KMS-11 (cell line): ENCODE measurements at regions not wholly inside any gene's neighbourhood (a gene's known extent, or its start where the extent isn't known, plus 50 kb on each side); places are given as distances from the start of the nearest gene placed in this dataset.

Experiments used
- H2AFZ ChIP-seq: fragments of 200-600 bp; sonication (generic); 2 replicates; pipeline ENCODE4 v1.6.1; 2016; ENCODE audit warnings: antibody characterized with exemption, mixed run types, low read depth
- H3K27ac ChIP-seq: fragments of 200-600 bp; sonication (generic); 2 replicates; pipeline ENCODE4 v1.6.1; 2016; ENCODE audit warnings: mild to moderate bottlenecking, mixed run types
- H3K27me3 ChIP-seq: fragments of 200-600 bp; sonication (generic); 2 replicates; pipeline ENCODE4 v1.6.1; 2017; ENCODE audit warnings: mild to moderate bottlenecking, low read depth, mixed run types, moderate library complexity; ENCODE audit not compliant: insufficient read depth
- H3K36me3 ChIP-seq: fragments of 200-600 bp; sonication (generic); 2 replicates; pipeline ENCODE4 v1.6.1; 2017; ENCODE audit warnings: mild to moderate bottlenecking, mixed run types; ENCODE audit not compliant: insufficient read depth
- H3K4me1 ChIP-seq: fragments of 200-600 bp; sonication (generic); 2 replicates; pipeline ENCODE4 v1.6.1; 2016; ENCODE audit warnings: mild to moderate bottlenecking, low read depth, mixed run types; ENCODE audit not compliant: poor library complexity, severe bottlenecking
- H3K4me2 ChIP-seq: fragments of 200-600 bp; sonication (generic); 2 replicates; pipeline ENCODE4 v1.7.0; 2016; ENCODE audit warnings: mild to moderate bottlenecking, mixed run types
- H3K4me3 ChIP-seq: fragments of 200-600 bp; sonication (generic); IDR thresholded peaks from 2 replicates; pipeline ENCODE4 v1.6.1; 2017; ENCODE audit warnings: low read depth, low read length, mixed read lengths; ENCODE audit not compliant: insufficient read depth
- H3K79me2 ChIP-seq: fragments of 200-600 bp; sonication (generic); 2 replicates; pipeline ENCODE4 v1.6.1; 2016; ENCODE audit warnings: low read depth, mixed run types; ENCODE audit not compliant: insufficient read depth
- H3K9ac ChIP-seq: fragments of 200-600 bp; sonication (generic); 2 replicates; pipeline ENCODE4 v1.6.1; 2016; ENCODE audit warnings: mild to moderate bottlenecking, mixed run types
- H4K20me1 ChIP-seq: fragments of 200-600 bp; sonication (generic); 2 replicates; pipeline ENCODE4 v1.6.1; 2016; ENCODE audit warnings: mild to moderate bottlenecking, mixed run types; ENCODE audit not compliant: insufficient read depth
- TF ChIP-seq, protein P1 (sequence below): fragments of 200-600 bp; sonication (generic); conservative IDR thresholded peaks from 2 replicates; pipeline ENCODE4 v1.6.1; 2017; ENCODE audit warnings: low read depth, mild to moderate bottlenecking, antibody characterized with exemption, low read length, moderate library complexity, mixed read lengths

DNA sequence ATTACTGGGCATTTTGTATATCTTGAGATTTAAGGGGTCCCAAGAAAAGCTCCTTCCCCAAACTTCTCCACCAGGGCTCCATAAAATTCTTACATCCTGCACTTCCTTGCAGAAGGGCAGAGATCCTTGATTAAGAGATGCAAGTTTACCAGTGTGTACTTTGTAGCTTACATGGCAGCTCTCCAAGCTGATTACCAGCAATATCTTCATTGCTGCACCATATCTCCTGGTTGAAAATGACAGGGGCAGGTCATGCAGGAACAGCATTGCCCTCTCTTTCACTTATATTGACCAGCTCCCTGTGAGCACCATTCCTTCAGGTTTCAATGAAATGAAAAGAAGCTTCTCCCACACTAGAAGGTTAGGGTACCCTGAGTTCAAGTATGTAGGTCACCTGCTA lies 184.6 kb upstream of the PHYHIPL start:
- Histone ChIP-seq H2AFZ (no peak overlapping the region), H3K4me2 (no peak overlapping the region), H3K79me2 (no peaks in the 10 kb centered on the region), H3K27me3 (no peaks in the 10 kb centered on the region), H3K4me1 (no peaks in the 10 kb centered on the region), H3K4me3 (no peak overlapping the region), H3K27ac (no peak overlapping the region), H4K20me1 (no peaks in the 10 kb centered on the region), H3K36me3 (no peaks in the 10 kb centered on the region), H3K9ac (no peak overlapping the region)
- TF ChIP-seq, protein P1, sequence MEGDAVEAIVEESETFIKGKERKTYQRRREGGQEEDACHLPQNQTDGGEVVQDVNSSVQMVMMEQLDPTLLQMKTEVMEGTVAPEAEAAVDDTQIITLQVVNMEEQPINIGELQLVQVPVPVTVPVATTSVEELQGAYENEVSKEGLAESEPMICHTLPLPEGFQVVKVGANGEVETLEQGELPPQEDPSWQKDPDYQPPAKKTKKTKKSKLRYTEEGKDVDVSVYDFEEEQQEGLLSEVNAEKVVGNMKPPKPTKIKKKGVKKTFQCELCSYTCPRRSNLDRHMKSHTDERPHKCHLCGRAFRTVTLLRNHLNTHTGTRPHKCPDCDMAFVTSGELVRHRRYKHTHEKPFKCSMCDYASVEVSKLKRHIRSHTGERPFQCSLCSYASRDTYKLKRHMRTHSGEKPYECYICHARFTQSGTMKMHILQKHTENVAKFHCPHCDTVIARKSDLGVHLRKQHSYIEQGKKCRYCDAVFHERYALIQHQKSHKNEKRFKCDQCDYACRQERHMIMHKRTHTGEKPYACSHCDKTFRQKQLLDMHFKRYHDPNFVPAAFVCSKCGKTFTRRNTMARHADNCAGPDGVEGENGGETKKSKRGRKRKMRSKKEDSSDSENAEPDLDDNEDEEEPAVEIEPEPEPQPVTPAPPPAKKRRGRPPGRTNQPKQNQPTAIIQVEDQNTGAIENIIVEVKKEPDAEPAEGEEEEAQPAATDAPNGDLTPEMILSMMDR: no peak

DNA sequence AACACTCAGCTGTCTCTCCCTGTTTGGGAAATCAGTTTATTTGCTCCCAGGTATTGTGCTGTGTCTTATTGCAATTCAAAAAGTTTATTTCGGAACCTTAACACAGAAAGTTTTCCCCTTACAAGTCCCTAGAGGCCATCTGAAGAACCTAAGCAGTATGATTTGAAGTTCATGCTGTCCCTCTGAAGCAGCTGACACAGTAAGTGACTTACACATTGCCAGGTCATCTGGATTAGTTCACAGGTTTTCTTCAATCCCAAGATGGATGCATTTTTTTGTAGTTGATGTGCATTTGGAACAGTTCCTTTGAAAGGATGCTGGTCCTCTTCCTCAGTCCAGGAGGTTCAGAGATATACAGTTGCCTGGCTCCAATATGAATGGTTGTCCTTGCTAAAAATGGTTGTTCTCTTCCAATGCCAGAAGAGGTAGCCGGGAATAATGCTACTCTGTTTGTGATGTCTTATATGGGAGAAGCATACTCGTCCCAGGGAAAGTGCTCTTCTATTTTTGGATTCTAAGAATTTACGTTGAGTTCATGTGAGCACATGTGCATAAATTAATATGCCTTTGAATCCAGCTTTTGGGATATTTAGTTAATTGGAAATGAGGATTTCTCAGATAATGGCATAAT lies 183.5 kb upstream of the PHYHIPL start:
- no peak overlapping the region for H3K4me3 ChIP-seq
- H2AFZ ChIP-seq: no peak overlapping the region
- no peaks in the 10 kb centered on the region for H3K27me3 ChIP-seq
- no peaks in the 10 kb centered on the region for H3K36me3 ChIP-seq
- no peaks in the 10 kb centered on the region for H3K79me2 ChIP-seq
- no peak overlapping the region for H3K4me2 ChIP-seq
- no peak overlapping the region for H3K27ac ChIP-seq
- no peaks in the 10 kb centered on the region for H3K4me1 ChIP-seq
- TF ChIP-seq, protein P1: no peak
- no peak overlapping the region for H3K9ac ChIP-seq
- no peaks in the 10 kb centered on the region for H4K20me1 ChIP-seq

DNA sequence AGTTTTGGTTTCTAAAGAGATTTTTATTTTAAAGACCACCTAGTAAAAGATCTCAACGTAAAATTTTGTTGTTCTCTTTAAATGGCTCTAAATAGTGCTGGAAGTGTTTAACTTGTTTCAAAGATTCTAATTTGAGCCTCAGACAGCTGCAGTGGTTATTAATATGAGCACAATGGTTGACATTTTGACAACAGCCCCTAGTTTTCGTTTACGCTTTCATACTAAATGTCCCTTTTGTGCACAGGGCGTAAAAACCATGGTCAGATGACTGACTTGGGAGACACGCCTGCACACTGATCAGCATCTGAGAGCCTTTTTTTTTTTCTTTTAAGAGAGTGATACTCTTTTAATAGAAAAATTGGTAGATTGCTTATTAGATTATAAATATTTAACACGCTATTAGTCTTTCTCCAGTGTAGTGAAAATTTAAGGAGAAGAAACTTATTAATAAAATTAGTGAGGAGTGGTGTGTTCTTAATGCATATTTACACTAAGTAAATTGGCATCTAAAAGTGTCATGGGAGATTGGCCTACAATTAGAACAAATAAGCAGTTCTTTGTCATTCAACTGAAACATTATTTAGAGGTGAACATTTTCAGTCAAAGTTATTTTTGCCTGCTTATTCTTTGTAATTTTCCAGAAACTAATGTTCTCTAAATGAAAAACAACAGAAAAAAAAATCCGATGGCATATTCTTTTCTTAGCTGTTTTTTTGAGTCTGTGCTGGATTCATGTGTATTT lies 182.8 kb upstream of the PHYHIPL start:
- Histone ChIP-seq H3K4me2 (no peak overlapping the region), H4K20me1 (no peaks in the 10 kb centered on the region), H3K27ac (no peak overlapping the region), H3K79me2 (no peaks in the 10 kb centered on the region), H3K36me3 (no peaks in the 10 kb centered on the region), H3K4me1 (no peaks in the 10 kb centered on the region), H2AFZ (no peak overlapping the region), H3K9ac (no peak overlapping the region), H3K4me3 (no peak overlapping the region), H3K27me3 (no peaks in the 10 kb centered on the region)
- TF ChIP-seq, protein P1: no peak

DNA sequence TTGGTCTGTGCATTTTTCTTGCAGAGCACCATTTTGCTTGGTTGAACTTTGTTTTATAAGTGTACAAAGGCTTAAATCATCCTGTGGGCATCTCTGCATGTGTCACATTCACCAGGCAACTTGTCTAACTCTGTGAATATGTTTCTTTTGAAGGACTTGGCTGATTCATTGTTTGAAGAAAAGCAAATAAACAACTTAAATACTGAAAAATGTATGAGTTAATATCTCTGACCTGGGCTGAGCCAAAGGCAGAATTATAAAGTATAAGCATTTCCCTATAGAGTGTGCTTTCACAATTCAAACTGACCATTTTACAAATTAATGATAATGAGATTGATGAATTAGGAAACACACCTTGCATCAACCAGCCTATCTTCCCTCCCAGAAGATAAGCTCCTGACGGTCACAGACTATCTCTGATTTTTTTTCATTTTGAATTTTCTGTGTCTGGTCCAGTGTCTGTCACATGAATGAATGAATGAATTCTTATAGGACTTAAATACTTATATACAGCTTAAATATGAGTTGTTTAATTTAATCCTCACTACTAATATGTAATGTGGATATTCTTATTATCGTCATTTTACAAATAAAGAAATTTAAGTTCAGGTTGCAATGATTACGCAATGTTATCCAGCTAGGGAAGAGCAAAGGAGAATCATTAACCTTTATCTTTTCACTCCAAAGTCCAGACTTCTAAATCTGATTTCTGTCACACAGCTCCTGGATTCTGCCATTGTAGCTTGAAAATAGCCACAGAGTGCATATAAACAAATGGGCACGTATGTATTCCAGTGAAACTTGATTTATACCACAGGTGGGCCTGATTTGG lies 182.0 kb upstream of the PHYHIPL start:
- no peak overlapping the region for H3K4me2 ChIP-seq

More for the DNA sequence above, 182.0 kb upstream of the PHYHIPL start:
- Histone ChIP-seq H3K36me3 (no peaks in the 10 kb centered on the region), H3K4me1 (no peaks in the 10 kb centered on the region), H3K79me2 (no peaks in the 10 kb centered on the region), H3K9ac (no peak overlapping the region), H3K4me3 (no peak overlapping the region), H3K27me3 (no peaks in the 10 kb centered on the region), H2AFZ (no peak overlapping the region), H3K27ac (no peak overlapping the region), H4K20me1 (no peaks in the 10 kb centered on the region)
- TF ChIP-seq, protein P1: no peak
